Stimulated activated CD8-positive, alpha-beta memory T cell treated with anti-CD3 and anti-CD28 coated beads, Interleukin-2, amount 100 ng/mL, for 48 hours (primary cell): ENCODE measurements at regions not wholly inside any gene's neighbourhood (a gene's known extent, or its start where the extent isn't known, plus 50 kb on each side); places are given as distances from the start of the nearest gene placed in this dataset.
"Not testable (repeated sequence)": the region's sequence is repeated elsewhere in the genome, so short reads cannot be mapped to it uniquely, and the experiment has no call there.

ENCODE experiments used
- DNase-seq, 2 donors: peaks; one replicate each; pipeline ENCODE4 v3.0.0-alpha.2; 2020; ENCODE audit warnings: low read depth in 2 of 2

DNA sequence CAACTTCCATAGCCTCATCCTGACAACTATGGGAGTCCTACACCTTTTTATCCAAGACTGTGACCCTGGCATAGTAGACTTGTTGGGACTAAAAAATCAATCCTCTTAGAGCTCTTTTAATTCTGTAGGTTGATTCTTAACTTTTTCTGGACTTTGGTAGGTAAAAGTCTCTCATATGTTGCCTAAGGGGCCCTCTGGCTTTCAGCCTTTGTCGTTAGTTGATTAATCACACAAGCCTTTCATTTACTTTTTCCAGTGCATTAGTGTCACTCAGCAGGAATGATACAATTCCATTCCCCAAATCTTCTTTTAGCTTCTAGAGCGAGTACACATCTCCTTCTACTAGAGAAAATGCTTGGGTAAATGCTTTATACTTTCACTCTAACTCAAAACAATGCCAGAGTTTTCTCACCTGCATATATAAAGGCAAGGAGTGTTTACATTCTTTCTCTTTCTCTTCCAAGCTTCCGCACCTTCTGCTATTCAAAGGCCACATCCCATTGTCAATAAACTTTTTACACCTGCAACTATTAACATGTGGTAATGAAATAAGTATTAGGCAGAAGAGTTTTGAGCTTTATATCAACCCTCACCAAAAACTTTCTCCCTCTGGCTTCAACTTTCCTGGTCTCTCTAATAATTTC lies 516.6 kb downstream of the FAM181B start:
- no peak for DNase-seq

DNA sequence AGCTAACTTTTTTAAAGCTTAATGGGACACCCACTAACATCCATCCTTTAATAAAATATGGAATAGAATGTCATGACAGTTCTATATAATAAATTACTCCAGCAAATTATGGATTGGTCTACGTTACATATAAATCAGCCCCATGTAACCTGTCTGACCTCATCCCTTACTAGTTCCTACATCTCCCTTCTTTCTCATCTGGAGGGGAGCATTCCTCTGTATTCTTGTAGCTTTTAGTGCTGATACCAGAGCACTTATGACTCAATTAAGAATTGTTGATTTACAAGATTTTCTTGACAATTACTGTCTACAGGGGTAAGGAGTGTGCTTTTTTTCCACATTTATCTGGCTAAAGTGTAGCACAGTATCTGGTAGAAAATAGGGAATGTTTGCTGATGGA lies 523.7 kb downstream of the FAM181B start:
- no peak for DNase-seq

DNA sequence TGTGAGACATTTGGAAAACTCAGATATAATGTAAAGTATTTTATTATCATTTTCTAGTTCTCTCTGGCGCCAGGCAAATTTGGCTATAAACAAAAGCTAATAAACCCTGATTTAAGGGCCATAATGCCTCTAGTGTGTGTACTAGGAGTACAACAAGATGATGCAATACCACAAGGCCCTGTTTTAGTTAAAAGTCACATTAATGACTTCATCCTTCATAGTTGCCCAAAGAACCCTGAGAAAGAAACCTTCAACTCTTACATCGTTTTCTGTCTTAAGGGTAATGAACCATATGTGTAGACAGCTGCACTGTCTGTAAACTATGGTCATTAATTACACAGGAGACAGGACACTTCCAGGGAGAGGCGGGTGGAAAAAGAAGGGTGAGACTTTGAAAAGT lies 538.4 kb downstream of the FAM181B start:
- no peak for DNase-seq

DNA sequence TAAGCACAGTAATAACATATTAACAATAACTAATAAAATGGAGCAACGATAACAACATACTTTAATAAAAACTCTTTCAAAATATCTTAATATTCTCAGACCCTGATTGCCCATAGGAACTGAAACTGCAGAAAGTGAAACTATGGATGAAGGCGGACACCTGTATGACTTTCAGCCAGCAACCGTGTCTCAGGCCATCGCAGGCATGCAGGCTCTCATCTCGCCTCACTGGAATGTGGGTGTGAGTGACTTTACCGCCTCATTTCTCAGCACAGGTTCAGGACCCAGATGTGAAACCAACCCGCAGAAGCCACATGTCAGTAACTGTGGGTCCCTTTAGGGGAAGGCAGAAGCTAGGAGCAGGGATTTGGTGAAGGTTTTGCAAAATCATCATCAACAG lies 539.1 kb downstream of the FAM181B start:
- DNase-seq: no peak

DNA sequence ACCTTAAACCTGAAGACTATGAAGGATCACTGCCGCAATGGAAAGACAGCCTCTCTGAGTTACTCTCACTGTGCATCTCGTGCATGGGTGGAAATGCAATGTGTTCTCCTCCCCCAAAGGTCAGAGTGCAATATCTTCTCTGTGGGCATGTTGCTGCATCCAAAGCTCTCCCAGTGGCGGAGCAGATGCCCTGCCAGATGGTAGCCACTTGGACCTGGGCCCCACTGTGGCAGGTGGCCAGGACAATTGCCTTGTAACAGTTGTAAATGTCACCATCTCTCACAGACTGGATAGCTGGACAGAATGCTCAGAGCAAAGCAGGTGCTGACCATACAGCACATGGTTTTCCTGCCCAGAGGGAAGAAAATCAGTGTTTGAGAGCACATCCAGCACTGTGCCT lies 542.0 kb downstream of the FAM181B start:
- DNase-seq: no peak

DNA sequence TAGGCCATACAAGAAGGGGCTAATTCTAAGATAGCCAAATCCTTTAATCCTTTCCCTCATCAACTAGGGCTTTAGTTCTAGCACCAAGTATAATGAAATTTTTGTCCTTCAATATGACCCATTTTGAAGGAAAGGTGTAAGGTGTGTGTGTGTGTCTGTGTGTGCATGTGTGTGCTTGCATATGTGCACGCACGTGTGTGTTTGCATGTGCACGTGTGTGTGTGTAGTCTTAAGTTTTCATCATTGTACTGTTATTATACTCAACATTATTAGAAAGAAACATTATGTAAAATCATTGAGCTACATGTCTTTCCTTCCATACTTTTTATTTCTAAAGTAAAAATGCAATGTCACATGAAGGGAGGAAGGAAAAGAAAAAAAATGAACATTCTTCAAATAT lies 547.7 kb downstream of the FAM181B start:
- no peak for DNase-seq

DNA sequence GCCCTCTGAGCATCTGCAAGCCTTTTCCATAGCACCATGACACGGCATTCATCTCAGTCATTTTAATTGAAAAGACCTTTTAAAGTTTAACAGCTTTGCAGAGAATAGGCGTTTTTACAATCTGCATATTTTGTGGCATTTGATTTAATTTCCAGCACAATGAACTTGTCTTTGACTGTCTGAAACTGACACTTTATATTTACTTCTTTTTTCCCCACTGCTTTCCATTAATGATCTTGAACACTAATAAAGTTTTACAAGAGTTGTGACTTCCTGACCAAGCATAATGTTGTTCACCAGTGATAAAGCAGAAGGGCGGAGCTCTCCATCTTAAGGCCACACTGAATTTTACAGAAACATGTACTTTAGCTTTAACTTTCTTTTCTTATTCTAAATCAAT lies 548.7 kb downstream of the FAM181B start:
- DNase-seq: no peak

DNA sequence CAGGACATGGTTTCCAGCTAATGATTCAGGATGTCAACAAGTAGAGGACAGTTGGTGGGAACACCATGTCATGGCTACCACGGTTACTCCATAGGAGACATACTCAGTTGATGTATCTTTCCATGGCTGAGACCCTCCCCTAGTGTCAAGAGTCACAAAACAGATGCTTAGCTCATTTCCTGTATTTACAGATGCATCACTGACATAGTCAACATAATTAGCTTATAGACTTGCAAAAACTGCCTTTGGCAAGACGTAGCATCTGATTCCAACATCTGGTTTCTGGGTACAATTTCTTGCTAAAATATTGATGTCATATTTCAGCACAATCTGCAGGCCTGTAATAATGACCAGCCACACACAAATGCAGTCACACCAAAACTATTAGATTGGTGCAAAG lies 550.3 kb downstream of the FAM181B start:
- no peak for DNase-seq

DNA sequence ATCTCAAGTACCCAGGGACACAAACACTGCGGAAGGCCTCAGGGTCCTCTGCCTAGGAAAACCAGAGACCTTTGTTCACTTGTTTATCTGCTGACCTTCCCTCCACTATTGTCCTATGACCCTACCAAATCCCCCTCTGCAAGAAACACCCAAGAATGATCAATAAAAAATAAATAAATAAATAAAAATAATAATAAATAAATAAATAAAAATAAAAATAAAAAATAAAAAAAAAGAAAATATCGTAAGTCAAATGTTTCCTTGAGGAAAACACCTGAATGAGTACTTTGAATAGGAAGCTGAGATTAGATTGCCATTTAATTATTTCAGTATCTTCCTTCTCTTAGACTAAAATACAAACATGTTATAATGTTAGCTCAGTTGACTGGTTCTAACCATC lies 551.0 kb downstream of the FAM181B start:
- not testable (repeated sequence) for DNase-seq

DNA sequence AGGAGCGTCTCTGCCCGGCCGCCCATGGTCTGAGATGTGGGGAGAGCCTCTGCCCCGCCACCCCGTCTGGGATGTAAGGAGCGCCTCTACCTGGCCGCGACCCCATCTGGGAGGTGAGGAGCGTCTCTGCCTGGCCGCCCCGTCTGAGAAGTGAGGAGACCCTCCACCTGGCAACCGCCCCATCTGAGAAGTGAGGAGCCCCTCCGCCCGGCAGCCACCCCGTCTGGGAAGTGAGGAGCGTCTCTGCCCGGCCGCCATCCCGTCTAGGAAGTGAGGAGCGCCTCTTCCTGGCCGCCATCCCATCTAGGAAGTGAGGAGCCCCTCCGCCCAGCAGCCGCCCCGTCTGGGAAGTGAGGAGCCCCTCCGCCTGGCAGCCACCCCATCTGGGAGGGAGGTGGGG lies 551.9 kb downstream of the FAM181B start:
- not testable (repeated sequence) for DNase-seq

DNA sequence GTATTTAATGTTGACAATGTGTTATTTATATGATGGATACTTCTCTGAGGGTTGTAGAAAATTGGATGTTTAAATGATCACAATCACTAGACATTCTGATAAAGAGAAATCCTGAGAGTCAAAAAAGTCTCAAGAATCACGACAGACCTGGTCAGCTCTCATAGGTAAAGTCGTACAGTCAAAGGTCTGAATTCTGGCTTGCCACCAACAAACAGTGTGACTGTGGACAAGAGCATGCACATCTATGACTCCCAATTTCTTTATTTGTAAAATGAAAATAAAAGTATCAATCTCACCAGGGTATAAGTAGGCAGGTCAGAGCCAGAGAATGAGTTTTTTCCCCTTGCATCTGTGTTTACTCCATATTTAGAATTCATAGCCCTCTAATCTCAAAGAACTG lies 556.7 kb downstream of the FAM181B start:
- no peak for DNase-seq

DNA sequence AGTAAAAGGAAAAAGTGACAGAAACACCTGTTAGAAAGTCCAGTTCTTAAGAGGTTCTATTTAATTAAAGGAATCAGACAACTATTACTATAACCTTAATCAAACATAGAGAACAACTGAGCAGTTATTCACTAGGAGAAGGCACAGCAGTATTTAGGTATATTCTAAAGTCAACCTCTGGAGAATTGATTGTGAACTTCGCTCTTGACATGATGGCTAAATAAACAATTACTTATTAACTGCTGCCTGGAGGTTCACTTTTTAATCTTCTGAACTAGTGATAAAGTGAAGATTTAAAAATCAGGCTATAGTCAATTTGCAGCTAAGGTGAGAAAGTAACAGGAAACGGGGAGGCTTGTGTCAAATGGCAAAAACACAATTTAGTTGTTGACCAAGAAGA lies 557.3 kb downstream of the FAM181B start:
- DNase-seq: no peak

DNA sequence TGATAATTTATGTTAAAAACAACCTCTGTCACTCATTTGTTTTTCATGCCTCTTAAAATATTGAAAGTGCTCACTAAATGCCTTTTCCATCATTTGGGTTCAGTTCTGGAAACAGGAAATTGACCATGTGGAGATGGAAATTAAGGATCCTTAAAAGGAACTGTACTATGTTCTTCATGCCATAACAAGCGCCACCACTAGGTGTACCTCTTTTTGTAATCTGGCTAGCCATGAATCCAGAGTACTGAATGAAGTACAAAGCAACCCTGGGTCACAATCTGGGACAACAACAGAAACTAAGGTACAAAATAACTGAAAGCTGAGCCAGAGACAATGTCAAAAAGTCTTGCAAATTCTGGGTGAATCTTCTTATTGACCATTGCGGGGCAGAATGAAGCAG lies 559.1 kb downstream of the FAM181B start:
- no peak for DNase-seq

DNA sequence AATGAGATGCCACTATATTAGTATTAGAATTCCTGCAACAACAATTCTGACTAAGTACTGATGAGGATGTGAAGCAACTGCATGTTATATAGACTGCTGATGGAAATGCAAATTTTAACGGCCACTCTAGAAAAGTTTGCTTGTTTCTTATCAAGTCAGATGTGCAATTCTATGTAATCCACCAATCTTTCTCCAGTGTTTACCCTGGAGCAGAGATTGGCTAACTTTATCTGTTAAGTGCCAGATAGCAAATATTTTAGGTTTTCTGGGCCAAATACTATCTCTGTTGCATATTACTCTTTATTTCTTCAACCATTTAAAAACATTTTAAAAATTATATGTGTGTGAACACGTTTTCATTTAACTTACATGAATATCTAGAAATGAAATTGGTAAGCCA lies 586.9 kb downstream of the FAM181B start:
- no peak for DNase-seq

DNA sequence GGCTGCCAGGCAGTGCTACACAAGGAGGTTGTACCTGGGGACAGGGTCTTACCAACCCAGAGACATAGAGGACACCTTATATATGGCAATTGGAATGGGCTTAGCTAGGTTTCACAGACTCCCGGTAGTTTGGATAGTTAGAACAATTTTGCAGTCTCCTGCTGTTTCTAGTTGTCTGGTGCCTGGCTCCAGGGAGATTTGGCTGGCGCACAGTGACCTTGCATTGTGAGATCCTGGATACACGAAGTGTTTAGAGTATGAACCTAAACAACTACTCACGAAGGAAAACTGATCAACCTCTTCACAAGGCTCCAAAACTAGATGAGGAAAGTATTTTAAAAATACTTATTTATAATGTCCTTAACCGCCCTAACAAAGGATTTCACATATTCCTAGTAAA lies 614.7 kb downstream of the FAM181B start:
- no peak for DNase-seq

DNA sequence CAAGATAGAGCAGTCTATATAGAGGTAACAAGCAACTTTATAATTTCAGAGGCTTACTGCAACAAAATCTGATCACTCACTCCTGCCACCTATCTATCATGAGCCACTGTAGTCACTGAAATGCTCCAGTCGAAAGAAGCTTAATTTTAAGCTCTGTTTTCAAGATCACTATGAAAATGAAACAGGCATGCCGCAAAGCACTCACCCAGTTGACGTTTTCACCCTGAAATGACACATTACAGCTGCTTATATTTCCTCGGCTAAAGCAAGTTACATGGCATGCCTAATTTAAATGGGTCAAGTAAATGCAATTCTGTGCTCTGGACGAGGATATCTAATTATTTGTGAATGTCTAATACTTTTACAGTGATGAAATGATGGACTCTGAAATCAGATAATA lies 616.3 kb downstream of the FAM181B start:
- DNase-seq: no peak

DNA sequence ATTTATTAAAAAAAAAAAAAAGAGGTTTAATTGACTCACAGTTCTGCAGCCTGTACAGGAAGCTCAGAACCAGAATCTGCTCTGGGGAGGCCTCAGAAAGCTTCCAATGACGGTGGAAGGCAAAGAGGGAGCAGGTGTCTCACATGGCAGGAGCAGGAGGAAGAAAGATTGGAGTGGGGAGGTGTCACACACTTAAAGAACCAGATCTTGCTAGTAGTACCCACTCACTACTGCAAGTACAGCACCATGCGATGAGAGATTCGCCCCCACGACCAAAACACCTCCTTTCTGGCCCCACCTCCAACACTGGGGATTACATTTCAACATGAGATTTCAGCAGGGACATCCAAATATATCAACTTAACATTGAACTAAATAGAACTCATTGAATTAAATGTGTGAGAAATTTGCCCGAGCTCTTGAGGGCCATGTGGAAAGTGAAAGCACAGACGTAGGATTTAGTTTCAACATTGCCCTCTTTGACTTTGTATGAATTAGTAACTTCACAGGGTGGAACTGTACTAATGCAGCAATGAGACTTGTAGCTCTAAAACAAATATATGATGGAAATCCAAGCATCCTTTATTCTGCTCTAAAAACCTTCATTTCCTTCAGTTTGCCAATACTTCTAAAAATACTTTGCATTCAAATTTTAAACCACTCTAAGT lies 628.2 kb downstream of the FAM181B start:
- no peak for DNase-seq

DNA sequence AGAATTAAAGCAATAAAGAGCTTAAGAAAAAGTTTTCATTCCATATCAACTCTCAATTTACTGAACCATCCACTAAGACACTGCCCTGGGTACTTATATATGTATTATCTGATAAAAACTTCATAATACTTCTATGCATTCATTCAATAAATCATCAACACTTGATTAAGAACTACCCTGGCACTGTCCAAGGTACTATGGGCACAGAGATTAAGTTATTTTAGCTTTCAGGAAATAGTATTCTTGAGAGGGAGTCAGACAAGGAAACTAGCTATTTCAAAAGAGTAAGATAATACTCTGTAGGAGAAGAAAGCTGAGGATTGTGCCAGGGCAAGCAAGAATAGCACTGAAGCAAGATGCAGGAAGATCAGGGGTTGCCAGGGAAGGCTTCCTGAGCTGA lies 640.8 kb downstream of the FAM181B start:
- DNase-seq: no peak

DNA sequence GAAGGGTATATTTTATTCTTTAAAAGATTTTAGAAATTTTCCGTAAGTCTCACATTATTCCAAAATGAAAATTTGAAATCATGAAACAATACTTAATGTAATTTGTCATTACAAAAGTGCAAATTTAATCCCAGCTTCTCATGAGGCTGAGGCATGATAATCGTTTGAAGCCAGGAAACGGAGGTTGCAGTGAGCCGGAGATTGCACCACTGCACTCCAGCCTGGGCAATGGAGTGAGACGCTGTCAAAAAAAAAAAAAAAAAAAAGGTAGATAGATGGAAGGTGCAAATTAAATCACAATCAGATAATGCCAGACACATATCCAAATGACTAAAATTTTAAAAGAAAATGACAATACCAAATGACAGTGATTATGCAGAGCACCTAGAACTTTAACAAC lies 644.2 kb downstream of the FAM181B start:
- no peak for DNase-seq

DNA sequence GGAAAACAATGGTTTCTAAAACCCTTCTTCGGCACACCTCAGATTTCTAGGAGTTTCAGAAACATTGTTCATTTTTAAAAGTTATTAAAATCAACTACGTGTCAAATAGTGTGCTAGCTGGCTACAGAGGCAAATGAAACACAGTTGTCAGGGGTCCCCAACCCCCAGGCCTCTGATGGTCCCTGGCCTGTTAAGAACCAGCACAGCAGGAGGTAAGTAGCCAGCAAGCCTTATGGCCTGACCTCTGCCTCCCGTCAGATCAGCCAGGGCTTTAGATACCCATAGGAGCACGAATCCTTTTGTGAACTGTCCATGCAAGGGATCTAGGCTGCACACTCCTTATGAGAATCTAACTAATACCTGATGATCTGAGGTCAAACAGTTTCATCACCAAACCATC lies 648.2 kb downstream of the FAM181B start:
- DNase-seq: no peak

DNA sequence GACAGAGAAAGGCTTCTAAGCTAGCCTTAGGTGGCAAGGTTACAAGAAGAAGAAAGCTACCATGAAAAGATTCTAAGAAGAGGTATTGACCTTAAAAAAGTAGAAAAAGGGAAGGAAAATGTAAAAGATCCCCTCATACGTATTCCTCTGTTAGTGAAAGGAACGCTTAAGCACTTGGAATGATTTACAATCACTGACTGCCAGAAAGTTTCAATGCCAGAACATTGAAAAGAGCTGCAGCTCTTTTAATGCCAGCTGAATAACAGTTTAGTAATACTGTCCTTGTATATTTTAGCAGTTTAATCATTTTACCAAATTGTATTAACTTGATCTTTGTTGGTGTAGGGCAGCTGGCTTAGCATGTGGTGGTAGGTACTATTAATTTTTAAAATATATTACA lies 650.7 kb downstream of the FAM181B start:
- no peak for DNase-seq

DNA sequence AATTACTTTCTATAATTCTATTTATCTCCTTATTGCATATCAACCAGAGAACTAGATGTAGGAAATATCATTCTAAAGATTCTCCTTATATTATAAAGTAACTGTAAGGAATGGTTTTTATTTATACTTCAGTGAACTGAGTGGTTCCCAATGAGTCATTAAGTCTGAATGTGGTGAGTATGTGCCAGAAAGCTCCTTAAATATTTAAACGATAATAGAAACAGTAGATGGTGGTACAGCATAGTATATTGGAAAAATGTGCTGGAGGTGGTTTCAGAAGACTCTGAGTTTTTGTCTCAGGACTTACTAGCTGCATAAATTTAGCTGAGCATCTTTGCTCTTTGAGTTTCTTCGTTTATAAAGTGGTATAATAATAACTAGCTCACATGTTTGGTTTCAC lies 653.5 kb downstream of the FAM181B start:
- no peak for DNase-seq

DNA sequence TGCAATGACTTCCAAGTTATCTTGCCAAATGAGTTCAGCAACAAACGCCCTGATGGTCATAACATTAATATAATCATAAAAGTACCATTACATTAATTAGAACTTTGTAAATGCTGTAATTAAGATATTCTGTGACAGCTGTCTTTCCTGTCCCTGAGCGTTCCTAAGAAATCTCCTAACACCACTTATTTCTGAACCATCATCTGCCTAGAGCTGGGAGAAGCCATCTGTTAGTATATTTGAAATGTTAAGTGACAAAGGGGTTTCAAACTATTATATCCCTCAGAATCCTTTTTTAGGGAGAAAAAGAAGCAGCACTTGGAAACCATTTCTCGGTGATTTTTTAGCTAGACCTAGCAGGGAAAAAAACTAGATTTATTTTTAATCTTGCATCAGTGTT lies 657.5 kb downstream of the FAM181B start:
- DNase-seq: no peak

DNA sequence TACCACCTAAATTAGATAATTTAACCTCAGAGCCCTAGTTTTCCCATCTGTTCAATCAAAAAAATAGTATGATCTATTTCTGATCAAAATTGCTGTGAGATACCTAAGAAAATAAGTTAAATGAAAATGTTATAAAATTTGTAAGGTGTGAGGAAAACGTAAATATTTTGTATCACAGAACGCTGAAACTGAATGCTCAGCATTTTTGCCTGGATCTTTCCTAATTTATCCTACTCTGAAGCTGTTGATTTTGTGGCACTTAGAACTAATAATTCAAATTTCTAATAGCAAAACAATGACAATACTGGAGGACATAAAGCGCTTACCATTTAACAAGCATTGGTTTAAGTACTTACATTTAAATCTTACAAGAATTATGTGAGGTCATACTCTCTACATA lies 674.2 kb downstream of the FAM181B start:
- DNase-seq: no peak
